Motor neuron (in vitro differentiated cells): ENCODE measurements at regions not wholly inside any gene's neighbourhood (a gene's known extent, or its start where the extent isn't known, plus 50 kb on each side); places are given as distances from the start of the nearest gene placed in this dataset.

Source experiments
- ATAC-seq, 8 experiments: fragments of 200-7000 bp; cut with Tn5 transposase; replicated peaks in 6 of 8; 2 replicates each; pipeline ENCODE4 v1.8.0; 2021; ENCODE audit warnings: mild to moderate bottlenecking in 8 of 8, moderate library complexity in 8 of 8
- H3K27ac ChIP-seq, 2 donors: fragments of 250-450 bp; sonication (Bioruptor Pico); 2 replicates each; pipeline ENCODE4 v1.9.0; 2021; ENCODE audit warnings: antibody characterized with exemption in 2 of 2, mild to moderate bottlenecking in 2 of 2, moderate library complexity in 1 of 2
- H3K4me1 ChIP-seq, 2 donors: fragments of 250-450 bp; sonication (Bioruptor Pico); replicated peaks in 1 of 2; 2 replicates each; pipeline ENCODE4 v1.6.1; 2021; ENCODE audit warnings: antibody characterized with exemption in 2 of 2, mild to moderate bottlenecking in 2 of 2, moderate library complexity in 1 of 2
- H3K4me3 ChIP-seq, 5 donors: fragments of 250-450 bp; sonication (Bioruptor Pico); 2 replicates each; pipeline ENCODE4 v1.9.0; 2021; ENCODE audit warnings: antibody characterized with exemption in 5 of 5, mild to moderate bottlenecking in 5 of 5, moderate library complexity in 4 of 5
- WGBS, 10 experiments: fragments of 450-650 bp; shearing (Covaris generic); methylation state at CpG; one replicate each; pipeline ENCODE4 v1.0.0; 2022; 5-methylcytosine and 5-hydroxymethylcytosine counted together
- in situ Hi-C, 9 experiments: fragments of 400-800 bp; cut with MboI; loops; one replicate each; pipeline ENCODE4 v1.15.0; 2021; ENCODE audit warnings: low sequenced_read_pairs in 9 of 9, low pct_unique_long_range_greater_than_20kb in 2 of 9; ENCODE audit not compliant: unreplicated experiment in 9 of 9

GRCh38 chr21:18894387-18894786 is 490.8 kb upstream of the TMPRSS15 start:
- ATAC-seq = peak in 4 of 8 experiments; percentile 24 to 64 (median 30)
- Histone ChIP-seq H3K4me1 (peaks cover 0 to 6% of the 10 kb centered on the region in 2 donors), H3K4me3 (no peak overlapping the region), H3K27ac (no peak overlapping the region)
- 0 to 67% (median 14%) methylated on average over 1 of the region's 1 CpG; no CpG with 5 or more reads in 3 of the 10 experiments for WGBS, 10 experiments
- in situ Hi-C loops = no loop called here

- Histone ChIP-seq H3K4me3 (no peak overlapping the region), H3K4me1 (peaks cover 0 to 15% of the 10 kb centered on the region in 2 donors), H3K27ac (no peak overlapping the region)
- in situ Hi-C loops = no loop called here
- no peak for ATAC-seq
These were observed 495.7 kb upstream of the TMPRSS15 start for GRCh38 chr21:18899261-18899660.

- no peak overlapping the region for H3K27ac ChIP-seq
- H3K4me1 ChIP-seq = peaks cover 0 to 9% of the 10 kb centered on the region in 2 donors
- WGBS, 10 experiments = 11 to 67% (median 46%) methylated on average over 2 to 3 of the region's 3 CpGs
- H3K4me3 ChIP-seq = no peak overlapping the region
- peak in 3 of 8 experiments; percentile 49 to 70 (median 60) for ATAC-seq
- in situ Hi-C loops = no loop called here
These were observed 499.1 kb upstream of the TMPRSS15 start for GRCh38 chr21:18902660-18903059.

GRCh38 chr21:18907076-18907475 is 503.5 kb upstream of the TMPRSS15 start:
- ATAC-seq = no peak
- no peak overlapping the region for H3K27ac ChIP-seq
- H3K4me3 ChIP-seq = no peak overlapping the region
- H3K4me1 ChIP-seq = peaks cover 0 to 9% of the 10 kb centered on the region in 2 donors
- in situ Hi-C loops = no loop called here
- WGBS, 10 experiments = 0 to 92% (median 61%) methylated on average over 1 to 2 of the region's 2 CpGs

GRCh38 chr21:18908641-18909040 is 505.1 kb upstream of the TMPRSS15 start:
- no peak overlapping the region for H3K4me3 ChIP-seq
- 4 to 100% (median 80%) methylated on average over 1 to 4 of the region's 4 CpGs; no CpG with 5 or more reads in 1 of the 10 experiments for WGBS, 10 experiments
- H3K27ac ChIP-seq = no peak overlapping the region
- peaks cover 0 to 1% of the 10 kb centered on the region in 2 donors for H3K4me1 ChIP-seq
- ATAC-seq = no peak
- in situ Hi-C loops = no loop called here

- no peak for ATAC-seq
- in situ Hi-C loops = no loop called here
- 0 to 100% (median 83%) methylated on average over 1 to 3 of the region's 4 CpGs; no CpG with 5 or more reads in 2 of the 10 experiments for WGBS, 10 experiments
These were observed 510.3 kb upstream of the TMPRSS15 start for GRCh38 chr21:18913914-18914313.

GRCh38 chr21:18914570-18914969 is 511.0 kb upstream of the TMPRSS15 start:
- in situ Hi-C loops = no loop called here
- Histone ChIP-seq H3K4me1 (no peaks in the 10 kb centered on the region), H3K4me3 (no peak overlapping the region), H3K27ac (no peak overlapping the region)
- ATAC-seq = no peak
- WGBS, 10 experiments = 14 to 100% (median 95%) methylated on average over 1 to 2 of the region's 2 CpGs

More at GRCh38 chr21:18913914-18914313, 510.3 kb upstream of the TMPRSS15 start:
- H3K27ac ChIP-seq = no peak overlapping the region
- H3K4me1 ChIP-seq = no peaks in the 10 kb centered on the region
- no peak overlapping the region for H3K4me3 ChIP-seq

- ATAC-seq = no peak
- in situ Hi-C loops = no loop called here
- WGBS, 10 experiments = 0 to 100% (median 84%) methylated on average over 1 to 6 of the region's 6 CpGs; no CpG with 5 or more reads in 2 of the 10 experiments
- Histone ChIP-seq H3K4me1 (no peaks in the 10 kb centered on the region), H3K27ac (no peak overlapping the region), H3K4me3 (no peak overlapping the region)
These were observed 514.0 kb upstream of the TMPRSS15 start for GRCh38 chr21:18917622-18918021.

- in situ Hi-C loops = no loop called here
- Histone ChIP-seq H3K4me1 (peaks cover 2% of the 10 kb centered on the region in 2 donors), H3K4me3 (no peak overlapping the region), H3K27ac (no peak overlapping the region)
- ATAC-seq = no peak
These were observed 527.7 kb upstream of the TMPRSS15 start for GRCh38 chr21:18931237-18931636.

- 1 to 93% (median 72%) methylated on average over 2 to 7 of the region's 7 CpGs; no CpG with 5 or more reads in 1 of the 10 experiments for WGBS, 10 experiments
- Histone ChIP-seq H3K4me1 (peaks cover 0 to 11% of the 10 kb centered on the region in 2 donors), H3K27ac (no peak overlapping the region), H3K4me3 (no peak overlapping the region)
- in situ Hi-C loops = no loop called here
- no peak for ATAC-seq
These were observed 533.8 kb upstream of the TMPRSS15 start for GRCh38 chr21:18937337-18937736.

GRCh38 chr21:18940791-18941190 is 537.2 kb upstream of the TMPRSS15 start:
- WGBS, 10 experiments = 0 to 100% (median 92%) methylated on average over 1 to 4 of the region's 4 CpGs
- H3K4me1 ChIP-seq = peaks cover 0 to 11% of the 10 kb centered on the region in 2 donors
- in situ Hi-C loops = no loop called here
- H3K27ac ChIP-seq = no peak overlapping the region
- H3K4me3 ChIP-seq = no peak overlapping the region
- no peak for ATAC-seq

GRCh38 chr21:18950045-18950740 is 546.6 kb upstream of the TMPRSS15 start:
- 13 to 96% (median 89%) methylated on average over 3 to 10 of the region's 13 CpGs; no CpG with 5 or more reads in 1 of the 10 experiments for whole genome bisulfite sequencing, 10 experiments
- in situ Hi-C loops = no loop called here
- no peak overlapping the region for H3K27ac ChIP-seq
- no peak for ATAC-seq
- peaks cover 8 to 12% of the 10 kb centered on the region in 2 donors for H3K4me1 ChIP-seq
- no peak overlapping the region for H3K4me3 ChIP-seq

- no peak for ATAC-seq
- 0 to 83% (median 69%) methylated on average over 3 to 11 of the region's 14 CpGs for WGBS, 10 experiments
- Histone ChIP-seq H3K4me3 (no peak overlapping the region), H3K4me1 (peaks cover 8 to 12% of the 10 kb centered on the region in 2 donors), H3K27ac (no peak overlapping the region)
- in situ Hi-C loops = no loop called here
These were observed 547.9 kb upstream of the TMPRSS15 start for GRCh38 chr21:18951271-18952038.
